ENCODE measurements at regions not wholly inside any gene's neighbourhood (a gene's known extent, or its start where the extent isn't known, plus 50 kb on each side); places are given as distances from the start of the nearest gene placed in this dataset.

DNA sequence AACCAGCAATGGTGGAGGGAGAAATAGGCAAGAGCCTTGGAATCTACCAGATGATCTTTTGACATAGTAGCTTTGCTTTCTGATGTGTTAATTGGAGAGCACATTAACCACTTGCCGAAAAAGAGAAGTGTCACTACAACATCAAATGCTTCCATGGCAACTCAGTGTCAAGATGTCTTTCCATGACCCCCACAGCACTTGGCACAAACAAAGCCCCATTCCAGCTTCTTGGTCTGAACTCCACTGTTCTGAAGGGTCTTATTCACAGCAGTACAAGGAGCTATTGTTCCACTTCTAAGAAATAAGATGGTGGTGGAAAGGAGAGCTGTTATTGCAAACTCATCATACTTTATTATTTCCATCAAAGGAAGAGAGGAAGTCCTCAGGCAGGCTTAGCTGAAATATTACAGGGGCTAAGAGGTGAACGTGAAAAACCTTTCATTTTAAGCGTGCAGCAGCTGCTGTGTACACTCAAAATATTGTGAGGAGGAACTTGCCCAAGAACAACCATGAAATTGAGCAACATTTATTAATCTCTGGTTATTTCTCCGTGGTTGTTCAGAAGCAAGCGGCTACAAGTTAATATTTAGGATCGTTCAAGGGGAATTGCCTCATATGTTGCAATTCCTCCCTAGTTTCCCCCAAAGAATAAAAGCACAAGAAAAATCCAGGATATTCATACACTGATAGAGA is 354.8 kb upstream of the CELF2 start:
- Histone ChIP-seq H3K9me3 (ENCODE audit: control insufficient read depth, insufficient read depth, low read length) (no peaks in the 10 kb centered on the region), H3K4me3 (ENCODE audit: low read length) (no peak overlapping the region), H3F3A (ENCODE audit: control insufficient read depth, insufficient read depth) (no peaks in the 10 kb centered on the region), H3K79me2 (ENCODE audit: control insufficient read depth, low read length) (no peaks in the 10 kb centered on the region), H3K4me1 (ENCODE audit: control insufficient read depth, low read length) (no peaks in the 10 kb centered on the region), H3K27me3 (ENCODE audit: control insufficient read depth, low read length) (no peaks in the 10 kb centered on the region), H3K36me3 (ENCODE audit: control insufficient read depth, low read length) (no peaks in the 10 kb centered on the region), H3K27ac (ENCODE audit: low read depth, low read length) (no peak overlapping the region), H3K4me2 (ENCODE audit: low read length) (no peak overlapping the region), H4K20me1 (ENCODE audit: control insufficient read depth, insufficient read depth, low read depth, low read length) (no peaks in the 10 kb centered on the region), H3K9me2 (replicated peaks; ENCODE audit: control insufficient read depth, low read length) (no peaks in the 10 kb centered on the region)
- no peak for TF ChIP-seq EZH2phosphoT487 (IDR thresholded peaks at IDR 0.05; ENCODE audit: borderline replicate concordance, low read length)
- TF ChIP-seq, protein P1, sequence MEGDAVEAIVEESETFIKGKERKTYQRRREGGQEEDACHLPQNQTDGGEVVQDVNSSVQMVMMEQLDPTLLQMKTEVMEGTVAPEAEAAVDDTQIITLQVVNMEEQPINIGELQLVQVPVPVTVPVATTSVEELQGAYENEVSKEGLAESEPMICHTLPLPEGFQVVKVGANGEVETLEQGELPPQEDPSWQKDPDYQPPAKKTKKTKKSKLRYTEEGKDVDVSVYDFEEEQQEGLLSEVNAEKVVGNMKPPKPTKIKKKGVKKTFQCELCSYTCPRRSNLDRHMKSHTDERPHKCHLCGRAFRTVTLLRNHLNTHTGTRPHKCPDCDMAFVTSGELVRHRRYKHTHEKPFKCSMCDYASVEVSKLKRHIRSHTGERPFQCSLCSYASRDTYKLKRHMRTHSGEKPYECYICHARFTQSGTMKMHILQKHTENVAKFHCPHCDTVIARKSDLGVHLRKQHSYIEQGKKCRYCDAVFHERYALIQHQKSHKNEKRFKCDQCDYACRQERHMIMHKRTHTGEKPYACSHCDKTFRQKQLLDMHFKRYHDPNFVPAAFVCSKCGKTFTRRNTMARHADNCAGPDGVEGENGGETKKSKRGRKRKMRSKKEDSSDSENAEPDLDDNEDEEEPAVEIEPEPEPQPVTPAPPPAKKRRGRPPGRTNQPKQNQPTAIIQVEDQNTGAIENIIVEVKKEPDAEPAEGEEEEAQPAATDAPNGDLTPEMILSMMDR (IDR thresholded peaks at IDR 0.05; ENCODE audit: low read depth, low read length, poor library complexity, severe bottlenecking) = no peak

DNA sequence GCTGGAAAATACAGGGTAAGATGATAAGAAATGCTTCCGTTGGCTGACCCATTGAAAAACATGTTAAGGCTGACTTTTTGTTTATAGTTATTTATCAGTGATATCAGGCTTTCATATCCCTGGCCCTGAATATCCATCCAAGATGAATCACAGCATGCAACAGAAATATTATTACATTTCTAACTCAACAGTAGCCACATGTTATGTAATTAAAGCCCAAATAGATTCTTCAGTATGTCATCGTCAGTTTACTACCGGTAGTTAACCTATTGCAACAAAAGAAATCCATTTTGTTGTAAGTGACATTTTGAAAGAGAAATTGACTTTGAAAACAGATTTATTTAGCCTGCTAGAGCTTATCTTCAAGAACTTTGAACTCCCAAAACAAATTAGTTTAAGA is 354.1 kb upstream of the CELF2 start:
- no peak for TF ChIP-seq EZH2phosphoT487 (IDR thresholded peaks at IDR 0.05; ENCODE audit: borderline replicate concordance, low read length)
- TF ChIP-seq, protein P1 (IDR thresholded peaks at IDR 0.05; ENCODE audit: low read depth, low read length, poor library complexity, severe bottlenecking) = no peak
- Histone ChIP-seq H3K9me3 (ENCODE audit: control insufficient read depth, insufficient read depth, low read length) (no peaks in the 10 kb centered on the region), H3K27ac (ENCODE audit: low read depth, low read length) (no peak overlapping the region)

DNA sequence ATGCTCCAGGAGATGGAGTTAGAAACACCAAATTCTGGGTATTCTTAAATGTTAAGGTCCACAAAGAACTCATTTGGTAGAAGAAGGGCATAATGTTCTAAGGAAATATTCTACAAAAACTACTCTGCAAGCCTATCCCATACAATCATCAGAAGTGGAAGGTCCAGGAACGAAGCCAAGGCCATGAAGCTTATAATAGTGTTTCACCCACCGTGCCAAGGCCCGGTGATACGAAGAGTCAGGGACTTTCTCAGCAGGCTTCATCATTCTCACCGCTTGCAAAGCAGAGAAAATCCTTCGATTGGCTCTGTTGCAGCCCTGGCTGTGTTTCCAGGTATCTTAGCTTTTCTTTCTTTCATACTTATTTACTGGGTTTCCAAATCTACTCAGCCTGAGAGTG is 351.9 kb upstream of the CELF2 start:
- Histone ChIP-seq H3K9me3 (ENCODE audit: control insufficient read depth, insufficient read depth, low read length) (no peaks in the 10 kb centered on the region), H4K20me1 (ENCODE audit: control insufficient read depth, insufficient read depth, low read depth, low read length) (no peaks in the 10 kb centered on the region), H3K79me2 (ENCODE audit: control insufficient read depth, low read length) (no peaks in the 10 kb centered on the region), H3F3A (ENCODE audit: control insufficient read depth, insufficient read depth) (no peaks in the 10 kb centered on the region), H3K9me2 (replicated peaks; ENCODE audit: control insufficient read depth, low read length) (no peaks in the 10 kb centered on the region), H3K27me3 (ENCODE audit: control insufficient read depth, low read length) (no peaks in the 10 kb centered on the region), H3K4me1 (ENCODE audit: control insufficient read depth, low read length) (no peaks in the 10 kb centered on the region), H3K4me3 (ENCODE audit: low read length) (no peak overlapping the region), H3K27ac (ENCODE audit: low read depth, low read length) (no peak overlapping the region), H3K4me2 (ENCODE audit: low read length) (no peak overlapping the region), H3K36me3 (ENCODE audit: control insufficient read depth, low read length) (no peaks in the 10 kb centered on the region)
- TF ChIP-seq EZH2phosphoT487 (IDR thresholded peaks at IDR 0.05; ENCODE audit: borderline replicate concordance, low read length) = no peak
- TF ChIP-seq, protein P1 (IDR thresholded peaks at IDR 0.05; ENCODE audit: low read depth, low read length, poor library complexity, severe bottlenecking) = no peak

More for the DNA sequence above, 354.1 kb upstream of the CELF2 start:
- Histone ChIP-seq H3K4me2 (ENCODE audit: low read length) (no peak overlapping the region), H3F3A (ENCODE audit: control insufficient read depth, insufficient read depth) (no peaks in the 10 kb centered on the region), H4K20me1 (ENCODE audit: control insufficient read depth, insufficient read depth, low read depth, low read length) (no peaks in the 10 kb centered on the region), H3K9me2 (replicated peaks; ENCODE audit: control insufficient read depth, low read length) (no peaks in the 10 kb centered on the region), H3K79me2 (ENCODE audit: control insufficient read depth, low read length) (no peaks in the 10 kb centered on the region), H3K4me1 (ENCODE audit: control insufficient read depth, low read length) (no peaks in the 10 kb centered on the region), H3K4me3 (ENCODE audit: low read length) (no peak overlapping the region), H3K27me3 (ENCODE audit: control insufficient read depth, low read length) (no peaks in the 10 kb centered on the region), H3K36me3 (ENCODE audit: control insufficient read depth, low read length) (no peaks in the 10 kb centered on the region)

Data from DOHH2 (cell line).